Psoas muscle (tissue), 7 donors: ENCODE measurements at regions not wholly inside any gene's neighbourhood (a gene's known extent, or its start where the extent isn't known, plus 50 kb on each side); places are given as distances from the start of the nearest gene placed in this dataset.

ENCODE experiments used
- ATAC-seq, 4 donors: fragments of 200-7000 bp; cut with Tn5 transposase; one replicate each; pipeline ENCODE4 v1.9.1; 2020; ENCODE audit warnings: moderate library complexity in 3 of 4, mild to moderate bottlenecking in 2 of 4
- DNase-seq, 2 donors: peaks; one replicate each; pipeline ENCODE4 v3.0.0-alpha.2; 2020
- H3K27ac ChIP-seq: fragments of 200-600 bp; one replicate; pipeline ENCODE4 v1.8.0; 2022
- H3K27me3 ChIP-seq, 3 donors: fragments of 200-600 bp in 1 of 3; one replicate each; pipeline versions ENCODE4 v1.6.1 to v1.8.0; 2013 to 2022; ENCODE audit warnings: low read length in 2 of 3, mild to moderate bottlenecking in 2 of 3, moderate library complexity in 1 of 3; ENCODE audit not compliant: insufficient read depth in 3 of 3
- H3K36me3 ChIP-seq, 2 donors: fragments of 200-600 bp in 1 of 2; one replicate each; pipeline versions ENCODE4 v1.6.1 to v1.8.0; 2013 to 2022; ENCODE audit warnings: low read depth in 1 of 2, mild to moderate bottlenecking in 1 of 2, moderate library complexity in 1 of 2; ENCODE audit not compliant: insufficient read depth in 1 of 2
- H3K4me1 ChIP-seq: fragments of 200-600 bp; one replicate; pipeline ENCODE4 v1.8.0; 2022
- H3K4me3 ChIP-seq: fragments of 200-600 bp; one replicate; pipeline ENCODE4 v1.8.0; 2022; ENCODE audit warnings: mild to moderate bottlenecking
- H3K9me3 ChIP-seq: fragments of 200-600 bp; one replicate; pipeline ENCODE4 v1.8.0; 2022
- WGBS, 3 donors: extraction: QIAGEN DNeasy Blood & Tissue Kit; methylation state at CpG; one replicate each; pipeline versions ENCODE4 v1.1.6 to v1.1.7; 2013; 5-methylcytosine and 5-hydroxymethylcytosine counted together
- intact Hi-C, 2 donors: fragments of 100-400 bp; cut with DNase I; formaldehyde crosslinking; loops; one replicate each; pipeline versions ENCODE4 v1.11.0 to v1.14.2; 2022
- TF ChIP-seq, protein P1 (sequence below): fragments of 200-600 bp; IDR thresholded peaks from one replicate; pipeline ENCODE4 v1.8.0; 2022; ENCODE audit warnings: antibody characterized with exemption
- donor health status: healthy with polysubstance abuse.
- donor health status: DM: no; HTN: no; CAD: no; lungs with moderate emphysema.
- donor health status: Bipolar disorder and iron deficiency.
- donor health status: healthy.
- donor health status: DM: yes; HTN: yes; CAD: no.
- donor health status: DM: no; HTN: no; CAD: no.
- donor health status: DM: yes; HTN: yes; CAD: no.

DNA sequence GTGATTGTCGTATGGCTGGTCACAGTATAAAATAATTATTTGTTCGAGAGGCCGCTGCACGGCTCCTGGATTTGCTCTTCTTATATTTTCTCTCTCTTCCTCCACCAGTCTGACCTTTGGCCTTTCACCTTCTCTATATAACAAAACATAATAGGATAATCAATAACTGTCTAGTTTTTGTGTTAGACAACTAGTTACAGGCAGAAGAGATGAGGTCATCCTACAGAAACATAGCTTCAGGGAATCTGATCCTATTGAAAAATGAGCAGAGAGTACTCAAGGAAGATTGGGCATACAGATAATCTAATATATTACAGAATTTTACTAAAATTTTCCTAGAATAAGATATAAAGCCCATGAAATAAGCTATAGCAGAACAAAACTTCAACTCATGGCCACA lies 731.3 kb upstream of the SLC39A10 start:
- Histone ChIP-seq H3K4me3 (no peak overlapping the region), H3K4me1 (no peaks in the 10 kb centered on the region), H3K27me3 (no peaks in the 10 kb centered on the region), H3K9me3 (no peaks in the 10 kb centered on the region), H3K27ac (no peak overlapping the region), H3K36me3 (no peaks in the 10 kb centered on the region)
- ATAC-seq = no peak
- TF ChIP-seq, protein P1, sequence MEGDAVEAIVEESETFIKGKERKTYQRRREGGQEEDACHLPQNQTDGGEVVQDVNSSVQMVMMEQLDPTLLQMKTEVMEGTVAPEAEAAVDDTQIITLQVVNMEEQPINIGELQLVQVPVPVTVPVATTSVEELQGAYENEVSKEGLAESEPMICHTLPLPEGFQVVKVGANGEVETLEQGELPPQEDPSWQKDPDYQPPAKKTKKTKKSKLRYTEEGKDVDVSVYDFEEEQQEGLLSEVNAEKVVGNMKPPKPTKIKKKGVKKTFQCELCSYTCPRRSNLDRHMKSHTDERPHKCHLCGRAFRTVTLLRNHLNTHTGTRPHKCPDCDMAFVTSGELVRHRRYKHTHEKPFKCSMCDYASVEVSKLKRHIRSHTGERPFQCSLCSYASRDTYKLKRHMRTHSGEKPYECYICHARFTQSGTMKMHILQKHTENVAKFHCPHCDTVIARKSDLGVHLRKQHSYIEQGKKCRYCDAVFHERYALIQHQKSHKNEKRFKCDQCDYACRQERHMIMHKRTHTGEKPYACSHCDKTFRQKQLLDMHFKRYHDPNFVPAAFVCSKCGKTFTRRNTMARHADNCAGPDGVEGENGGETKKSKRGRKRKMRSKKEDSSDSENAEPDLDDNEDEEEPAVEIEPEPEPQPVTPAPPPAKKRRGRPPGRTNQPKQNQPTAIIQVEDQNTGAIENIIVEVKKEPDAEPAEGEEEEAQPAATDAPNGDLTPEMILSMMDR = no peak
- intact Hi-C loops = no loop called here
- no peak for DNase-seq
- 83 to 86% (median 84%) methylated on average over 4 of the region's 4 CpGs for WGBS, 3 donors

DNA sequence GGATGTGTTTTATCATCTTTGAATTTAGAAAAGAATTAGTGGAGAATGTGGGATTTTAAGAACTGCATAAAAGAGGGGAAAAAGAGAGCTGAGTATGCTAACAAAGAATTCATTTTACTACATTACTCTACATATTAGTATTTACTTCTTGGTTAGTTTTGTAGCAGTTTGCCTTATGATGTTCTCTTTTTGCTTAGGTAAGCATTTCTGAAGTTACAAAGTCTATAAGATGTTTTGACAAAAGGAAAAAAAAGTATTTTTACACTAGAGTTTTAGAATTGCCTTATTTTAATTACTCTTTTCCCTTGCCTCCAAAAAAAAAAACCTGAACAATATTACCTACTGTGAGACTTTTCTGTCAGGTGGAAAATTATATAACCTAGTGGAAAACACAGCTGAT lies 739.5 kb upstream of the SLC39A10 start:
- TF ChIP-seq, protein P1 = no peak
- no peaks in the 10 kb centered on the region for H3K27me3 ChIP-seq
- no peak overlapping the region for H3K4me3 ChIP-seq
- H3K36me3 ChIP-seq = no peaks in the 10 kb centered on the region
- H3K9me3 ChIP-seq = no peaks in the 10 kb centered on the region
- DNase-seq (no peak), ATAC-seq (no peak)
- intact Hi-C loops = no loop called here
- no peak overlapping the region for H3K27ac ChIP-seq
- no peaks in the 10 kb centered on the region for H3K4me1 ChIP-seq

DNA sequence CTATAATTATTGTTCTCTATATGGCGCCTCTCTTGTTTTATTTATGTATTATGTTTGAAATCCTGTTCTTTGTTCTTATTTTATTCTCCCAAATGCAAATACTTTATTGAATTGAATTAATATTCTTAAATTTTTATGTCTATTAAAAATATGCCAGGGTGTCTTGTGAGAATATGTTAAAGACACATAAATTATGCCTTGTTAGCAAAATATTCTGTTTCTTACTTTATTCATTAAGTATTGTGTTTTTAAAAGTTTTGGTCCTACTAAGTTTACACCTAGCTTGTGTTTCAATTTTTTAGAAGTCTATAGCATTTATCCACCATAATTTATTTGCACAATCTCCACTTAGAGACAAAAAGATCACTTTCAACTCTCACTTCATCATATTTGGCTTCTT lies 741.5 kb upstream of the SLC39A10 start:
- WGBS, 3 donors = 93 to 98% (median 96%) methylated on average over 1 of the region's 1 CpG
- no peak overlapping the region for H3K4me3 ChIP-seq
- no peaks in the 10 kb centered on the region for H3K36me3 ChIP-seq
- intact Hi-C loops = no loop called here
- no peaks in the 10 kb centered on the region for H3K4me1 ChIP-seq
- ATAC-seq (no peak), DNase-seq (no peak)
- H3K27ac ChIP-seq = no peak overlapping the region
- no peaks in the 10 kb centered on the region for H3K9me3 ChIP-seq
- no peaks in the 10 kb centered on the region for H3K27me3 ChIP-seq
- TF ChIP-seq, protein P1 = no peak

DNA sequence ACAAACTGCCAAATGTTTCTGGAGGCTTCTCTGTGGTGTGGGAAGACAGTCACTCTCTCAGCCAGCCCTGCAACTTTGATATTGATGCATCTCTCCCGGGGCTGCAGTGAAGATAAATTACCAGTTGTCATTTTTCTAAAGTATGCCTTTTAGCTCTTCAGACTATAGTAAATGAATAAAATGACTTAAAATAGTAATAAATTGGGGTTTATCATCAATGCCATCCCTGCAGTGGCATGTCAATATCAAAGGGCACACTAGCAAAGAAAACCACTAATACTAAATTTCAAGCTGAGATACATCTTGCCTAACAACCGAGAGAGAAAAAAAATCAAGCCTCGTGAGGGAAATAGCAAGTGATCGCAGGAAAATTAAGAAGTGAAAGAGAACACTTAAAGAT lies 749.5 kb upstream of the SLC39A10 start:
- WGBS, 3 donors = 68 to 75% (median 73%) methylated on average over 4 of the region's 4 CpGs
- H3K36me3 ChIP-seq = no peaks in the 10 kb centered on the region

DNA sequence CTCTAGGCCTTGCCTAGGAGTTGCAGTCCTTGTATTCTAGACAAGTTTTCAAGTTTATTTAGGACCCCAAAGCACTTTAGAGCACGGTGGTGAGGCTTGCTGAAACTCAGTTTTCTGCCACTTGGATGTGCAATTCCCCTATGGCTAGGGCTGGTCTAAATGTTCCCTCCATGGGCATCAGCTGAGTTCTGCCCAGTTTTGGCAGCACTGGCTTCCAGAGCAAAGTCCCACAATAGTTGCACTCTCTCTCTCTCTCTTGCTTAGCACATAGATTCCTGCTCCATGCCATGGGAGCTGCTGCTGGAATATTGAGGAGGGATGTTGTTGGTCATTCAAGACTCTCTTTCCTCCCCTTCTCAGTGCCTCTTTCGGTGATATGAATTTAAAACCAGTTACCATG lies 760.2 kb upstream of the SLC39A10 start:
- TF ChIP-seq, protein P1 = no peak
- H3K4me1 ChIP-seq = no peaks in the 10 kb centered on the region
- H3K36me3 ChIP-seq = no peaks in the 10 kb centered on the region
- ATAC-seq (no peak), DNase-seq (no peak)
- intact Hi-C loops = no loop called here
- no peak overlapping the region for H3K27ac ChIP-seq
- H3K9me3 ChIP-seq = no peaks in the 10 kb centered on the region
- no peaks in the 10 kb centered on the region for H3K27me3 ChIP-seq
- H3K4me3 ChIP-seq = no peak overlapping the region
- 73 to 82% (median 76%) methylated on average over 2 of the region's 2 CpGs for WGBS, 3 donors

More for the DNA sequence above, 749.5 kb upstream of the SLC39A10 start:
- Histone ChIP-seq H3K9me3 (no peaks in the 10 kb centered on the region), H3K27me3 (no peaks in the 10 kb centered on the region), H3K27ac (no peak overlapping the region), H3K4me1 (no peaks in the 10 kb centered on the region), H3K4me3 (no peak overlapping the region)
- DNase-seq (no peak), ATAC-seq (no peak)
- TF ChIP-seq, protein P1 = no peak
- intact Hi-C loops = no loop called here
